WTC11 (cell line): ENCODE measurements at regions not wholly inside any gene's neighbourhood (a gene's known extent, or its start where the extent isn't known, plus 50 kb on each side); places are given as distances from the start of the nearest gene placed in this dataset.

Experiments
- ATAC-seq: fragments of 200-7000 bp; cut with Tn5 transposase; 2 replicates; pipeline ENCODE4 v1.10.0; 2021; ENCODE audit warnings: mild to moderate bottlenecking, moderate library complexity
- CTCF ChIA-PET: fragments of 300-600 bp; sonication (Branson Sonifier 250); formaldehyde crosslinking; loops from one replicate; lab custom pipeline; 2021; ENCODE audit warnings: antibody characterized with exemption; lab: Charles Lee
- POLR2A ChIA-PET: fragments of 350-600 bp; sonication (Branson Sonifier 250); formaldehyde crosslinking; loops from one replicate; lab custom pipeline; 2021; ENCODE audit warnings: antibody characterized with exemption; lab: Charles Lee
- DNase-seq: peaks from one replicate; pipeline ENCODE4 v3.0.0; 2021; ENCODE audit warnings: low spot score
- H3K27ac Mint-ChIP-seq: 2 replicates; pipeline ENCODE4 v1.8.0; 2021; ENCODE audit warnings: mixed read lengths
- H3K27me3 Mint-ChIP-seq: 2 replicates; pipeline ENCODE4 v1.8.0; 2021; ENCODE audit warnings: low read depth, mild to moderate bottlenecking, moderate library complexity, mixed read lengths
- H3K36me3 Mint-ChIP-seq: 2 replicates; pipeline ENCODE4 v1.8.0; 2021; ENCODE audit warnings: mixed read lengths
- H3K4me1 Mint-ChIP-seq: 2 replicates; pipeline ENCODE4 v1.8.0; 2022; ENCODE audit warnings: mixed read lengths
- H3K4me3 Mint-ChIP-seq: 2 replicates; pipeline ENCODE4 v1.8.0; 2021; ENCODE audit warnings: mild to moderate bottlenecking, moderate library complexity, mixed read lengths
- H3K9me3 Mint-ChIP-seq: 2 replicates; pipeline ENCODE4 v1.8.0; 2021; ENCODE audit warnings: mixed read lengths
- AR ChIP-seq: fragments of 250-450 bp; sonication (Bioruptor Pico); IDR thresholded peaks from 2 replicates; pipeline ENCODE4 v1.9.0; 2021; ENCODE audit warnings: mild to moderate bottlenecking
- ATF1 ChIP-seq: sonication (generic); formaldehyde crosslinking; IDR thresholded peaks from 2 replicates; pipeline ENCODE4 v1.8.1; 2023; ENCODE audit warnings: mild to moderate bottlenecking, moderate library complexity, missing genetic modification reagents
- EMX1 ChIP-seq: fragments of 250-450 bp; sonication (Bioruptor Pico); IDR thresholded peaks from 2 replicates; pipeline ENCODE4 v1.8.0; 2021; ENCODE audit warnings: mild to moderate bottlenecking
- ESRRA ChIP-seq: sonication (generic); formaldehyde crosslinking; IDR thresholded peaks from 2 replicates; pipeline ENCODE4 v1.8.1; 2022; ENCODE audit warnings: mild to moderate bottlenecking, missing genetic modification reagents, borderline replicate concordance
- ETV6 ChIP-seq: sonication (generic); formaldehyde crosslinking; IDR thresholded peaks from 2 replicates; pipeline ENCODE4 v1.8.1; 2022; ENCODE audit warnings: mild to moderate bottlenecking, missing genetic modification reagents
- FOXK1 ChIP-seq: sonication (generic); formaldehyde crosslinking; IDR thresholded peaks from 2 replicates; pipeline ENCODE4 v1.8.0; 2022; ENCODE audit warnings: mild to moderate bottlenecking, moderate library complexity, missing genetic modification reagents
- FOXP1 ChIP-seq: sonication (generic); formaldehyde crosslinking; IDR thresholded peaks from 2 replicates; pipeline ENCODE4 v1.8.0; 2022; ENCODE audit warnings: missing genetic modification reagents, mild to moderate bottlenecking, moderate library complexity, borderline replicate concordance
- GRHL2 ChIP-seq: fragments of 250-450 bp; sonication (Bioruptor Pico); IDR thresholded peaks from 2 replicates; pipeline ENCODE4 v1.8.0; 2022; ENCODE audit warnings: mild to moderate bottlenecking, moderate library complexity; ENCODE audit not compliant: insufficient replicate concordance, severe bottlenecking
- MXD4 ChIP-seq: fragments of 250-450 bp; sonication (Bioruptor Pico); IDR thresholded peaks from 2 replicates; pipeline ENCODE4 v1.8.0; 2021; ENCODE audit warnings: mild to moderate bottlenecking, moderate library complexity, borderline replicate concordance
- NR1H2 ChIP-seq: sonication (generic); formaldehyde crosslinking; IDR thresholded peaks from 2 replicates; pipeline ENCODE4 v1.9.0; 2021; ENCODE audit warnings: mild to moderate bottlenecking, moderate library complexity, missing genetic modification reagents
- RELA ChIP-seq: sonication (generic); formaldehyde crosslinking; IDR thresholded peaks from 2 replicates; pipeline ENCODE4 v1.8.1; 2022; ENCODE audit warnings: missing genetic modification reagents, mild to moderate bottlenecking, borderline replicate concordance
- SMAD3 ChIP-seq: sonication (generic); formaldehyde crosslinking; IDR thresholded peaks from 2 replicates; pipeline ENCODE4 v1.8.0; 2022; ENCODE audit warnings: missing genetic modification reagents, mild to moderate bottlenecking, borderline replicate concordance
- STAT6 ChIP-seq: sonication (generic); formaldehyde crosslinking; conservative IDR thresholded peaks from 2 replicates; pipeline ENCODE4 v1.8.1; 2023; ENCODE audit warnings: mild to moderate bottlenecking, low read depth, missing genetic modification reagents, moderate library complexity
- ZBTB43 ChIP-seq: sonication (generic); formaldehyde crosslinking; IDR thresholded peaks from 2 replicates; pipeline ENCODE4 v1.8.1; 2023; ENCODE audit warnings: mild to moderate bottlenecking, missing genetic modification reagents
- ZNF121 ChIP-seq: sonication (generic); formaldehyde crosslinking; IDR thresholded peaks from 2 replicates; pipeline ENCODE4 v1.8.0; 2023; ENCODE audit warnings: missing genetic modification reagents
- ZNF317 ChIP-seq: sonication (generic); formaldehyde crosslinking; IDR thresholded peaks from 2 replicates; pipeline ENCODE4 v1.8.1; 2023; ENCODE audit warnings: low read depth, mild to moderate bottlenecking, moderate library complexity, missing genetic modification reagents, borderline replicate concordance
- ZNF671 ChIP-seq: fragments of 250-450 bp; sonication (Bioruptor Pico); IDR thresholded peaks from 2 replicates; pipeline ENCODE4 v1.8.0; 2021; ENCODE audit warnings: mild to moderate bottlenecking
- TF ChIP-seq, protein P1 (sequence below): sonication (generic); formaldehyde crosslinking; IDR thresholded peaks from 2 replicates; pipeline ENCODE4 v1.8.1; 2022; ENCODE audit warnings: low read depth, mild to moderate bottlenecking, moderate library complexity, missing genetic modification reagents, borderline replicate concordance
- TF ChIP-seq, protein P2 (sequence below): sonication (generic); formaldehyde crosslinking; IDR thresholded peaks from 2 replicates; pipeline ENCODE4 v1.8.0; 2023; ENCODE audit warnings: missing genetic modification reagents, mild to moderate bottlenecking, borderline replicate concordance

DNA sequence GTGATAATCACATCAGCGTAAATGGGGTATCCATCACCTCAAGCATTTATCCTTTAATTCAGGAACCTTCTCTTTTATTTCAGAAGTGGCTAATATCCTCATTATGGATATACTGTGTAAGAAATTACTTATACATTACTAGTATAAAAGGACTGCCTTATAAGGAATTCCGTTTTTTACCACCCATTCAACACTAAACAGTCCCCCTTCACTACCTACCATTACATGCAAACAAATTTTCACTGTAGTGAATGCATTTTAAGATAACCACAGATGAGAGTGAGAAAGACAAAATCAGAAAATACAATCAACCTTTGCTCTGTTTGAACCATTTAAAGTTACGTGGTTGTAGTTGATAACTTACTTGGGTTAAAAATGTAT is 551.2 kb downstream of the RNF144A start:
- peaks cover 29% of the 10 kb centered on the region for H3K4me1 Mint-ChIP-seq
- POLR2A ChIA-PET, result no interaction called here
- no peaks in the 10 kb centered on the region for H3K9me3 Mint-ChIP-seq
- no peaks in the 10 kb centered on the region for H3K36me3 Mint-ChIP-seq
- no peaks in the 10 kb centered on the region for H3K27me3 Mint-ChIP-seq
- no peak overlapping the region for H3K27ac Mint-ChIP-seq
- no peak overlapping the region for H3K4me3 Mint-ChIP-seq
- no peak for TF ChIP-seq MXD4 (CRISPR knock-in tag)
- CTCF ChIA-PET, result no interaction called here
- DNase-seq, result no peak
- ATAC-seq, result no peak

DNA sequence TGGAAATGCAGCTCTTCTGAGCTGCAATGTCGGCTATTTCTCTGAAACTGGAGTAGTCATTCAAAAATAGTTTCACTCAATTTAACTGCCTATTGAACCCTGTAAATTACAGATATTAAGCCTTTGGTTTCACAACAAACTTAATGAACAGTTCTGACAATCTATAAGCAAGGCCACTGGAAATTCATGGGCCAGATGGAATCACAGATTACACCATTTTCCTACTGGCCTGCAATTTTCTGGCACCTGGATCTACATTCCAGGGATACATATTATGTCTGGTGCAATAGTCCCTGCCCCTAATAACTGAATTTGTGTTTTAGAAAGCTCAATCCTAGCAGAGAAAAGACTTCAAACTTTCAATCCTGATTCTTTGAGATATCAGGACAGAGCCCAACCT is 551.7 kb downstream of the RNF144A start:
- ATAC-seq, result no peak
- Mint-ChIP-seq H3K36me3 (no peaks in the 10 kb centered on the region), H3K9me3 (no peaks in the 10 kb centered on the region)
- TF ChIP-seq SMAD3 (CRISPR knock-in tag), result no peak
- TF ChIP-seq FOXK1 (CRISPR knock-in tag), result no peak
- TF ChIP-seq ZNF121 (CRISPR knock-in tag), result no peak
- no peak for TF ChIP-seq ZNF671 (CRISPR knock-in tag)
- TF ChIP-seq ESRRA (CRISPR knock-in tag), result no peak
- no peak for TF ChIP-seq ZNF317 (CRISPR knock-in tag)
- TF ChIP-seq, all 79 proteins: peak for 0
- Mint-ChIP-seq H3K4me1 (peaks cover 30% of the 10 kb centered on the region), H3K27ac (no peak overlapping the region), H3K27me3 (no peaks in the 10 kb centered on the region), H3K4me3 (no peak overlapping the region)
- no peak for DNase-seq
- ChIA-PET CTCF (no interaction called here), POLR2A (no interaction called here)

DNA sequence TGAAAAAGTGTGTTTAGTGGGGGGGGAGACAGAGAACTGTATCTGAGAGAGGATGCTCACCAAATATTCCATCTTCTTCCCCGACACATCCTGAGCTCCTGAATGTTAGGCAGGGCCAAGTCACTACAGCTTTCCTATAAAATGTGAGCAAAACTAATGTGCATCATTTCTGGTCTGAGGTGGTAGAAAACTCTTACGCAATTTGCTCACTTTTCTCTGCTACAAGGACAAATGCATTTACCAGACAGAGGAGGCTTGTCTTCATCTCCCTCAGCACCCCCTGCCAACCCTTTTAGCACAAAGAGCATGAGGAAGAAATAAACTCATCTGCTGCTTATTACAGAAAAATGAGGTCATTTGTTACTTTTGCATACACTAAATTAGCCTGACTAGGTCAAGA is 554.0 kb downstream of the RNF144A start:
- CTCF ChIA-PET, result interaction anchor here (1.5 kb wide), 1 partner anchor 10 kb away, joined by 3 read pairs; no protein-coding TSS in a partner anchor
- 0 out of 2 replicates have a peak, but pooled peaks cover 7% of the 10 kb centered on the region for H3K9me3 Mint-ChIP-seq
- POLR2A ChIA-PET, result no interaction called here
- no peak for TF ChIP-seq ATF1
- TF ChIP-seq, protein P1, sequence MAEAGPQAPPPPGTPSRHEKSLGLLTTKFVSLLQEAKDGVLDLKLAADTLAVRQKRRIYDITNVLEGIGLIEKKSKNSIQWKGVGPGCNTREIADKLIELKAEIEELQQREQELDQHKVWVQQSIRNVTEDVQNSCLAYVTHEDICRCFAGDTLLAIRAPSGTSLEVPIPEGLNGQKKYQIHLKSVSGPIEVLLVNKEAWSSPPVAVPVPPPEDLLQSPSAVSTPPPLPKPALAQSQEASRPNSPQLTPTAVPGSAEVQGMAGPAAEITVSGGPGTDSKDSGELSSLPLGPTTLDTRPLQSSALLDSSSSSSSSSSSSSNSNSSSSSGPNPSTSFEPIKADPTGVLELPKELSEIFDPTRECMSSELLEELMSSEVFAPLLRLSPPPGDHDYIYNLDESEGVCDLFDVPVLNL, result no peak
- no peak for TF ChIP-seq EMX1 (CRISPR knock-in tag)
- no peak for TF ChIP-seq RELA
- no peak for TF ChIP-seq STAT6 (CRISPR knock-in tag)
- no peak for TF ChIP-seq AR (CRISPR knock-in tag)
- no peak for TF ChIP-seq NR1H2 (CRISPR knock-in tag)
- TF ChIP-seq FOXP1 (CRISPR knock-in tag), result no peak
- TF ChIP-seq, protein P2, sequence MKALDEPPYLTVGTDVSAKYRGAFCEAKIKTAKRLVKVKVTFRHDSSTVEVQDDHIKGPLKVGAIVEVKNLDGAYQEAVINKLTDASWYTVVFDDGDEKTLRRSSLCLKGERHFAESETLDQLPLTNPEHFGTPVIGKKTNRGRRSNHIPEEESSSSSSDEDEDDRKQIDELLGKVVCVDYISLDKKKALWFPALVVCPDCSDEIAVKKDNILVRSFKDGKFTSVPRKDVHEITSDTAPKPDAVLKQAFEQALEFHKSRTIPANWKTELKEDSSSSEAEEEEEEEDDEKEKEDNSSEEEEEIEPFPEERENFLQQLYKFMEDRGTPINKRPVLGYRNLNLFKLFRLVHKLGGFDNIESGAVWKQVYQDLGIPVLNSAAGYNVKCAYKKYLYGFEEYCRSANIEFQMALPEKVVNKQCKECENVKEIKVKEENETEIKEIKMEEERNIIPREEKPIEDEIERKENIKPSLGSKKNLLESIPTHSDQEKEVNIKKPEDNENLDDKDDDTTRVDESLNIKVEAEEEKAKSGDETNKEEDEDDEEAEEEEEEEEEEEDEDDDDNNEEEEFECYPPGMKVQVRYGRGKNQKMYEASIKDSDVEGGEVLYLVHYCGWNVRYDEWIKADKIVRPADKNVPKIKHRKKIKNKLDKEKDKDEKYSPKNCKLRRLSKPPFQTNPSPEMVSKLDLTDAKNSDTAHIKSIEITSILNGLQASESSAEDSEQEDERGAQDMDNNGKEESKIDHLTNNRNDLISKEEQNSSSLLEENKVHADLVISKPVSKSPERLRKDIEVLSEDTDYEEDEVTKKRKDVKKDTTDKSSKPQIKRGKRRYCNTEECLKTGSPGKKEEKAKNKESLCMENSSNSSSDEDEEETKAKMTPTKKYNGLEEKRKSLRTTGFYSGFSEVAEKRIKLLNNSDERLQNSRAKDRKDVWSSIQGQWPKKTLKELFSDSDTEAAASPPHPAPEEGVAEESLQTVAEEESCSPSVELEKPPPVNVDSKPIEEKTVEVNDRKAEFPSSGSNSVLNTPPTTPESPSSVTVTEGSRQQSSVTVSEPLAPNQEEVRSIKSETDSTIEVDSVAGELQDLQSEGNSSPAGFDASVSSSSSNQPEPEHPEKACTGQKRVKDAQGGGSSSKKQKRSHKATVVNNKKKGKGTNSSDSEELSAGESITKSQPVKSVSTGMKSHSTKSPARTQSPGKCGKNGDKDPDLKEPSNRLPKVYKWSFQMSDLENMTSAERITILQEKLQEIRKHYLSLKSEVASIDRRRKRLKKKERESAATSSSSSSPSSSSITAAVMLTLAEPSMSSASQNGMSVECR (CRISPR knock-in tag), result no peak
- no peak for TF ChIP-seq ZBTB43 (CRISPR knock-in tag)
- TF ChIP-seq ETV6 (CRISPR knock-in tag), result no peak
- no peak for TF ChIP-seq GRHL2
- no peak for TF ChIP-seq SMAD3 (CRISPR knock-in tag)

More for the DNA sequence above, 554.0 kb downstream of the RNF144A start:
- Mint-ChIP-seq H3K36me3 (no peaks in the 10 kb centered on the region), H3K4me1 (peaks cover 28% of the 10 kb centered on the region), H3K4me3 (no peak overlapping the region), H3K27ac (no peak overlapping the region), H3K27me3 (no peaks in the 10 kb centered on the region)
- ATAC-seq (no peak), DNase-seq (no peak)
